Common myeloid progenitor, CD34-positive (primary cell): ENCODE measurements at regions not wholly inside any gene's neighbourhood (a gene's known extent, or its start where the extent isn't known, plus 50 kb on each side); places are given as distances from the start of the nearest gene placed in this dataset.

Experiments
- CTCF ChIA-PET: fragments of 350-600 bp; sonication (Branson Sonifier 250); formaldehyde crosslinking; loops from one replicate; lab custom pipeline; 2021; ENCODE audit warnings: antibody characterized with exemption; lab: Charles Lee
- POLR2A ChIA-PET: fragments of 350-600 bp; sonication (Branson Sonifier 250); formaldehyde crosslinking; loops from one replicate; lab custom pipeline; 2021; ENCODE audit warnings: antibody characterized with exemption; lab: Charles Lee
- DNase-seq, 3 donors: peaks; one replicate each; pipeline versions ENCODE4 v3.0.0 to v3.0.0-alpha.2; 2013
- H3K27ac ChIP-seq, 2 experiments: 1 replicate in 1 of 2; 2 replicates in 1 of 2; pipeline ENCODE4 v1.7.0; 2013; ENCODE audit warnings: inconsistent platforms in 2 of 2, low read length in 2 of 2, mild to moderate bottlenecking in 2 of 2, low read depth in 1 of 2, moderate library complexity in 1 of 2; ENCODE audit not compliant: severe bottlenecking in 2 of 2, insufficient read depth in 1 of 2, poor library complexity in 1 of 2
- H3K27me3 ChIP-seq, 5 experiments: replicated peaks in 2 of 5; 1 replicate in 3 of 5; 2 replicates in 2 of 5; pipeline versions ENCODE4 v1.6.1 to v1.7.0; 2013; ENCODE audit warnings: low read length in 4 of 5, mild to moderate bottlenecking in 2 of 5, moderate library complexity in 2 of 5, inconsistent platforms in 1 of 5; ENCODE audit not compliant: insufficient read depth in 5 of 5, control insufficient read depth in 4 of 5
- H3K36me3 ChIP-seq, 4 experiments: 1 replicate in 2 of 4; 2 replicates in 2 of 4; pipeline versions ENCODE4 v1.6.1 to v1.7.0; 2013; ENCODE audit warnings: low read length in 3 of 4, control low read depth in 1 of 4, mild to moderate bottlenecking in 1 of 4; ENCODE audit not compliant: control insufficient read depth in 4 of 4, insufficient read depth in 4 of 4
- H3K4me1 ChIP-seq, 4 experiments: 1 replicate in 3 of 4; 2 replicates in 1 of 4; pipeline versions ENCODE4 v1.6.1 to v1.7.1; 2013; ENCODE audit warnings: low read length in 3 of 4, mild to moderate bottlenecking in 3 of 4, control low read depth in 1 of 4, inconsistent platforms in 1 of 4, moderate library complexity in 1 of 4; ENCODE audit not compliant: control insufficient read depth in 4 of 4, insufficient read depth in 4 of 4; ENCODE audit errors: control extremely low read depth in 1 of 4
- H3K4me3 ChIP-seq, 7 experiments: 1 replicate in 4 of 7; 2 replicates in 3 of 7; pipeline versions ENCODE4 v1.5.1 to v1.7.0; 2013; ENCODE audit warnings: mild to moderate bottlenecking in 7 of 7, low read length in 6 of 7, moderate library complexity in 6 of 7, inconsistent platforms in 2 of 7, low read depth in 2 of 7, control low read depth in 1 of 7; ENCODE audit not compliant: insufficient read depth in 4 of 7, control insufficient read depth in 1 of 7; ENCODE audit errors: extremely low read depth in 1 of 7
- H3K9me3 ChIP-seq, 5 experiments: 1 replicate in 4 of 5; 2 replicates in 1 of 5; pipeline versions ENCODE4 v1.6.1 to v1.7.1; 2013; ENCODE audit warnings: low read length in 4 of 5, mild to moderate bottlenecking in 2 of 5, inconsistent platforms in 1 of 5, low read depth in 1 of 5, moderate library complexity in 1 of 5; ENCODE audit not compliant: control insufficient read depth in 4 of 5, insufficient read depth in 2 of 5; ENCODE audit errors: control extremely low read depth in 1 of 5
- WGBS: methylation state at CpG from one replicate; pipeline ENCODE4 v1.1.5; 2013; ENCODE audit not compliant: insufficient coverage; 5-methylcytosine and 5-hydroxymethylcytosine counted together

DNA sequence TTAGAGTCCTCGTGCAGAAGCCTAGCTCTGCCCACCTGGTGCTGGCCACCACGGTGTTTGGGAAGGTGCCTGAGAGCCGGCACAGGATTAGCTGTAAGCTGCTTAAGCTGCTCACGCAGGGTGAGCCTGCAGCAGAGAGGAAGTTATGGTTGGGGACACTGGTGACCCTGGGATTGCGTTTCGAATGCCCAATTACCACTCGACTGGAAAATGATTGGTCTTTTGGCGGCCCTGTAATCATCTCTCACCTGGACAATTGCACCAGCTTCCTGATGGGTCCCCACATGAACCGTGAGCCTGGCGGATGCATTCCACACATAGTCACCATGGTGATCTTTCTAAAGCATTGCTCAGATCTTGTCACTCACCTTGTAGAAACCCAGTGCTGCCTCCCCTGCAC is 442.3 kb upstream of the ZMIZ1 start:
- CTCF ChIA-PET, result no interaction called here
- WGBS, result 94% methylated on average over 10 of the region's 10 CpGs
- DNase-seq, result no peak
- POLR2A ChIA-PET, result no interaction called here
- H3K36me3 ChIP-seq, result no peaks in the 10 kb centered on the region
- H3K27ac ChIP-seq, result no peak overlapping the region
- peaks cover 0 to 3% (median 0%) of the 10 kb centered on the region in 5 experiments for H3K27me3 ChIP-seq
- no peak overlapping the region for H3K4me3 ChIP-seq
- no peaks in the 10 kb centered on the region for H3K9me3 ChIP-seq
- H3K4me1 ChIP-seq, result peaks cover 0 to 15% (median 0%) of the 10 kb centered on the region in 4 experiments

DNA sequence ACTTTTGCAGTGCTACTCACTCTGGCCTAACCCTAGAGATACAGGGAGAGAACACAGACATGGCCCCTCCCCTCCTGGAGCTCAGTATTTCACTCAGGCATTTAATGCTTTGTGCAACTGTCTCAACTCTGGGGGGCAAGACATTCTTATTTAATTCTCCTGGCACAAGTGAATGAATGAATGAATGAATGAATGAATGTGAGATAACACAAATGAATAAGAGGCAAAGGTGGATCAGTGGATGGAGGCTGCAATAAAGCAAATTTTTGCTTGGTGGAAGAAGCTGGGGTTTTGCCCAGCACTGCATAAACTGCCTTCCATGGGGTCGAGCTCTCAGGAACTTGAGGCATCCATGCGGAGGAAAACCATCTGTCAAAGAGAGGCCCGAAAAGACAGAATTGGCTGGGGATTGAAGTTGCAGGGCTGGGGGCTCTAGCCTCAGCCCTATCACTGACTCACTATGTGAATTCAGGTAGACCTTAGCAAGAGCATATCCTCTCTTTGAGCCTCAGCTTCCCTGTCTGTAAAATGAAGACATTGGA is 441.4 kb upstream of the ZMIZ1 start:
- 71% methylated on average over 1 of the region's 3 CpGs for WGBS
- no peak for DNase-seq
- H3K27ac ChIP-seq, result no peak overlapping the region
- H3K9me3 ChIP-seq, result no peaks in the 10 kb centered on the region
- CTCF ChIA-PET, result no interaction called here
- H3K36me3 ChIP-seq, result no peaks in the 10 kb centered on the region
- H3K4me1 ChIP-seq, result peaks cover 0 to 15% (median 0%) of the 10 kb centered on the region in 4 experiments
- H3K27me3 ChIP-seq, result no peaks in the 10 kb centered on the region
- POLR2A ChIA-PET, result interaction anchor here (0.7 kb wide), 1 partner anchor 32 kb away, joined by 3 read pairs; no protein-coding TSS in a partner anchor
- no peak overlapping the region for H3K4me3 ChIP-seq

DNA sequence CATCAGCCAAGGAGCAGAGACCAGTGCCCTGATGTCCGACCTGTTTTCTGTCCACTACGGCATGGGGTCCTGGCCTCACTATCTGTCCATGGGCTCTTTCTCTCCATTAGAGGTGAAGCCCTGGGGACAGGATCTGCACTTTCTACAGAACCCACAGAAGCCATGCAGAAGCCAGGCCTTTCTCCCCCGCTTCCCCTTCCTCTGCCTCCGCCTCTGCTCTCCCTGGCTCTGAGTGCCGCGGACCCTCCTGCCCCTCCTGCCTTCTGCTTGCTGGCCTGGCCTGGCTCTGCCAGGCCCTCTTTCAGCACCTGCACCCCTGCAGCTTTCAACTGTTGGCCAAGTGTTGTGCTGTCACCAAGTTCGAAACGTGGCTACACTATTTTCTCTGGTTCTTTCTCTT is 439.8 kb upstream of the ZMIZ1 start:
- POLR2A ChIA-PET, result no interaction called here
- WGBS, result 68% methylated on average over 8 of the region's 8 CpGs

DNA sequence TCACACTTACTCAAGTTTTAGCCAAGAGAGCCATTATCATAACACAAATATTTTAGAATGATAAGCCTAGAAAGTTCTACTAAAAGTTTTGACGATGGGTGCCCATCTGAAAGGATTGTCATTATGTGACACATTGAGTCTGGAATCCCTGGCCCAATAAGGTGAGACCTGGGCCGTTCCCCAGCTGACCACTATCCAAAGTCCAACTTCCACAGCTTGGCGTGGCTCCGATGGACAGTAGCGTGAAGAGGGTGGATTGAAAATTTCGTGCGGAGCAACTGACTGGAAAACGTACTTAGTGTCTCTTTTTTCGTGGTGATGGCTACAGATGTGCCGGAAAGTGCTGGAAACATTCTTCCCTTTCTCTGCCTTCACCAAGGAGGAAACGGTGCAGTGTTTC is 439.0 kb upstream of the ZMIZ1 start:
- WGBS, result 84% methylated on average over 10 of the region's 11 CpGs
- Histone ChIP-seq H3K9me3 (no peaks in the 10 kb centered on the region), H3K27ac (no peak overlapping the region), H3K27me3 (no peaks in the 10 kb centered on the region), H3K36me3 (no peaks in the 10 kb centered on the region), H3K4me3 (no peak overlapping the region), H3K4me1 (peaks cover 0 to 15% (median 0%) of the 10 kb centered on the region in 4 experiments)
- POLR2A ChIA-PET, result interaction anchor here (0.6 kb wide), 1 partner anchor 12 kb away, joined by 6 read pairs; no protein-coding TSS in a partner anchor
- no peak for DNase-seq
- CTCF ChIA-PET, result no interaction called here

More for the DNA sequence above, 439.8 kb upstream of the ZMIZ1 start:
- Histone ChIP-seq H3K4me1 (peaks cover 0 to 15% (median 0%) of the 10 kb centered on the region in 4 experiments), H3K27ac (no peak overlapping the region), H3K36me3 (no peaks in the 10 kb centered on the region), H3K27me3 (no peaks in the 10 kb centered on the region), H3K9me3 (no peaks in the 10 kb centered on the region), H3K4me3 (no peak overlapping the region)
- CTCF ChIA-PET, result no interaction called here
- peak in 1 of 3 donors; percentile 6 for DNase-seq

DNA sequence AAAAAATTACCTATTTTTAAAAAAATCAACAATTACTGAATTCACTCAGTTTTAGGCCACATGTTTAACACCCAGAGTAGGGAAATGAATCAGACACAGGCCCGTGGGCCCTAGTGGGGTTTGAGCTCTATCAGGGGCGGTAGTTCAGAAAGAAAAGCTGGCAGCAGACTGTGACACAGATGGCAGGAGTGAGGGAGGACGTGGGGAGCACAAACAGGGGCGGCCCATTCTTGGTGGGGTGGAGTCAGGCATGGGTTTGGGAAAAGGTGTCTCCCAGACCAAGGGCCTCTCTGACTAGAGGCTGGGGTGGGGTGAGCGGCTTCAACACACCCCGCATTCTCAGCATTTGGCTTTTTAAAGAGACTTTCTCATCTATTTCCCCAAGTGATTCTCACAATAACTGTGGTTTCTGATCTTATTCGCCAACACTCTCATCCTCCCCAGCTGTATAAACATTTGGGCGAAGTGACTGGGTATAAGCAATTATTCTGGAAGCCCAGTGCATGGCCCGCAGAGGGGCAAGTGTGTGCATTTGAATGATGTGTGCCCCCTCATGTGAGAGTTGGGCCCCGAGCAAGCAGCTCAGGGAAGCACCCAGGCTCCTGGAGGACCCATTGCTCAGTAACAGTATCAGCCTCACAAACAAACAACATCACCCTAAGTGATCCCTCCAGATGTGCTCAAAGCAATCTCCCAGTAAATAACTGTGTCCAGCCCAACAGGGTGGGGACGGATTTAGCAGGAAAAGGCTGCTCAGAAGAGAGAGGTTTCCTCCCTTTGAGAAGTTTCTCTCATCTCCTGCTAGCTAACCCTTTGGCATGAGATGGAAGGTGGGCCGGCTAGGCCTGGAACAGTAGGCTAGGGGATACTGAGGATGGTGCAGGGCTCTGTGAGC is 437.6 kb upstream of the ZMIZ1 start:
- Histone ChIP-seq H3K9me3 (no peaks in the 10 kb centered on the region), H3K36me3 (no peaks in the 10 kb centered on the region), H3K27me3 (no peaks in the 10 kb centered on the region), H3K27ac (no peak overlapping the region), H3K4me1 (peaks cover 0 to 15% (median 0%) of the 10 kb centered on the region in 4 experiments), H3K4me3 (no peak overlapping the region)
- POLR2A ChIA-PET, result interaction anchor here (0.6 kb wide), 1 partner anchor 22 kb away, joined by 3 read pairs; no protein-coding TSS in a partner anchor
- no peak for DNase-seq
- 97% methylated on average over 7 of the region's 12 CpGs for WGBS
- CTCF ChIA-PET, result no interaction called here

DNA sequence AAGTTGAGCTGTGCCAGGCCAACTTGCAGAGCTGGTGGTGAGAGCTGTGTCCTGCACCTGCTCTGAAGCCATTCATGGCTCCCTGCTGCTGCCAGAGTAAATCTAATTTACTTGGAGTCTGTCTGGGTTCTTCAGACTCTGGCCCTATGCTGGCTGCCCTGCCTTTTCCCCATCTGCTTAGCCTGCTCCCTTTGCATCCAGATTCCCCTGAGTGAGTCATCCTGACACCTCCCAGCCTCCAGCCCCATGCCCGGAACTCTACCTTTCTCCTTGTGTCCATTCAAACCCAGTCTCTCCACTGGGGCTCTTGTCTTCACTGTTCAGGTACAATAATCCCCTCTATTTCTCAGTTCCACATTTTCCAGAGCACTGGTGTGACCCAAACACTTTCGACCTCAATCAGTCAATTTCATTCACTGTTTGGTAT is 434.4 kb upstream of the ZMIZ1 start:
- Histone ChIP-seq H3K27ac (no peak overlapping the region), H3K4me3 (no peak overlapping the region), H3K27me3 (no peaks in the 10 kb centered on the region), H3K36me3 (no peaks in the 10 kb centered on the region), H3K9me3 (peaks cover 0 to 1% (median 0%) of the 10 kb centered on the region in 5 experiments), H3K4me1 (peaks cover 0 to under 1% (median 0%) of the 10 kb centered on the region in 4 experiments)
- POLR2A ChIA-PET, result no interaction called here
- 95% methylated on average over 2 of the region's 2 CpGs for WGBS
- no peak for DNase-seq
- CTCF ChIA-PET, result no interaction called here

DNA sequence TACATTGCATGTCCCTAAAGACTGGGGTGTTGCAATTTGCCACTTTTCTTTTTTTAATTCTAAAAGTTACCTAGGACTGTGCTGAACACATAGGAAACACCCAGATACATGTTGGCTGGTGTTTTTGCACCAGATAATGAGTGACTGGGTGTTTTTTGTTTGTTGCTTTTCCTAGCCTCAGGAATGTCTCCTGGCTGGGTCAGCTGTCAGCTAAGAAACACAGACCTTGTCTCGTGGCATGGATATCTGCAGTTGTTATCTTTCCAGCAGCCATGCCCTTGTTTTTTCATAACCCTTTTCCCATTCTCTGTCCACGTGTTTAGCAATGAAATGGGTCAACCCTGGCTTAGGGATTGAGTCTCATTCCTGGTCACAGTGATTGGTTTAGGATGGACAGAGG is 433.9 kb upstream of the ZMIZ1 start:
- Histone ChIP-seq H3K9me3 (peaks cover 0 to 1% (median 0%) of the 10 kb centered on the region in 5 experiments), H3K27ac (no peak overlapping the region), H3K4me1 (no peaks in the 10 kb centered on the region), H3K27me3 (no peaks in the 10 kb centered on the region), H3K4me3 (no peak overlapping the region), H3K36me3 (no peaks in the 10 kb centered on the region)
- no peak for DNase-seq
- POLR2A ChIA-PET, result no interaction called here
- 80% methylated on average over 1 of the region's 2 CpGs for WGBS
- CTCF ChIA-PET, result no interaction called here
